PC-3 (cell line): ENCODE measurements at regions not wholly inside any gene's neighbourhood (a gene's known extent, or its start where the extent isn't known, plus 50 kb on each side); places are given as distances from the start of the nearest gene placed in this dataset.

Experiments
- CTCF ChIP-seq: fragments of 300-600 bp; sonication (generic); conservative IDR thresholded peaks from 2 replicates; pipeline ENCODE4 v1.5.1; 2017; ENCODE audit warnings: antibody characterized with exemption, low read depth, mild to moderate bottlenecking, low read length
- EZH2 ChIP-seq: fragments of 300-600 bp; sonication (generic); IDR thresholded peaks from one replicate; pipeline ENCODE4 v1.6.1; 2017; ENCODE audit warnings: antibody characterized with exemption, mild to moderate bottlenecking, low read length; ENCODE audit not compliant: unreplicated experiment
- EZH2phosphoT487 ChIP-seq: fragments of 300-600 bp; sonication (generic); IDR thresholded peaks from 2 replicates; pipeline ENCODE4 v1.6.1; 2018; ENCODE audit warnings: mild to moderate bottlenecking, antibody characterized with exemption, low read length, borderline replicate concordance

- no peak for TF ChIP-seq CTCF
- no peak for TF ChIP-seq EZH2phosphoT487
- no peak for TF ChIP-seq EZH2
These were observed 108.8 kb upstream of the DLX2 start for GRCh38 chr2:172211512-172211911.
